ENCODE measurements at regions not wholly inside any gene's neighbourhood (a gene's known extent, or its start where the extent isn't known, plus 50 kb on each side); places are given as distances from the start of the nearest gene placed in this dataset.
A peak's percentile ranks its signal among the peaks of the same experiment; 100 is the strongest.
"Not testable (repeated sequence)": the region's sequence is repeated elsewhere in the genome, so short reads cannot be mapped to it uniquely, and the experiment has no call there.

DNA sequence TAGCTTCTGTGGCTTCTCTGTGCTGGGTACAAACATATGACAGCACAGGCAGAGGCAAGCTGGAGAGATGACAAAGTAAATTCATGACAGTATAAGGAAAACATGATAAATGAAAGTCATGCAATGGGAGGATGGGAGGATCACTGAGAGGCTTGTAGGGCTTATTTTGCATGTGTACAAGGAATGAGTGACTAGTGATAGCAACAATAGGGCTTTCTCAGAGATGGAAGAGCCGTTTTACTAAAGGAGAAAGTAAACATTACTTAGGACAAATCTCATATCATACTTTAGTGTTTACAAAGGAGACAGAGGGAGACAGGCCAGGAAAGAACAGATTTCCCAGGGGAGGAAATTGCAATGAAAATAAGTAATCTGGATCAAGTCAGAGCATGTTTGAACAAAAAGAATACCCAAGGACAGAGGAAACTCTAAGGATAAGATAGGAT, 82.5 kb upstream of the RBMS1 start:
- no peaks in the 10 kb centered on the region for H3K27me3 ChIP-seq
- H3K4me1 ChIP-seq: peaks cover 0 to 16% (median 5%) of the 10 kb centered on the region in 3 donors
- H3K4me3 ChIP-seq: no peak overlapping the region
- H3K27ac ChIP-seq: peak overlapping the region in 3 of 4 donors; percentile 13 to 38 (median 25)
- H3K36me3 ChIP-seq: no peaks in the 10 kb centered on the region
- 16 to 29% methylated on average over 1 of the region's 1 CpG for WGBS, 2 donors
- H3K9me3 ChIP-seq: peaks cover 0 to 9% (median 0%) of the 10 kb centered on the region in 3 donors
- intact Hi-C loops (cut with DNase I): no loop called here
- TF ChIP-seq, protein P1, sequence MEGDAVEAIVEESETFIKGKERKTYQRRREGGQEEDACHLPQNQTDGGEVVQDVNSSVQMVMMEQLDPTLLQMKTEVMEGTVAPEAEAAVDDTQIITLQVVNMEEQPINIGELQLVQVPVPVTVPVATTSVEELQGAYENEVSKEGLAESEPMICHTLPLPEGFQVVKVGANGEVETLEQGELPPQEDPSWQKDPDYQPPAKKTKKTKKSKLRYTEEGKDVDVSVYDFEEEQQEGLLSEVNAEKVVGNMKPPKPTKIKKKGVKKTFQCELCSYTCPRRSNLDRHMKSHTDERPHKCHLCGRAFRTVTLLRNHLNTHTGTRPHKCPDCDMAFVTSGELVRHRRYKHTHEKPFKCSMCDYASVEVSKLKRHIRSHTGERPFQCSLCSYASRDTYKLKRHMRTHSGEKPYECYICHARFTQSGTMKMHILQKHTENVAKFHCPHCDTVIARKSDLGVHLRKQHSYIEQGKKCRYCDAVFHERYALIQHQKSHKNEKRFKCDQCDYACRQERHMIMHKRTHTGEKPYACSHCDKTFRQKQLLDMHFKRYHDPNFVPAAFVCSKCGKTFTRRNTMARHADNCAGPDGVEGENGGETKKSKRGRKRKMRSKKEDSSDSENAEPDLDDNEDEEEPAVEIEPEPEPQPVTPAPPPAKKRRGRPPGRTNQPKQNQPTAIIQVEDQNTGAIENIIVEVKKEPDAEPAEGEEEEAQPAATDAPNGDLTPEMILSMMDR (IDR thresholded peaks at IDR 0.05): no peak
- TF ChIP-seq POLR2A (IDR thresholded peaks at IDR 0.05): no peak
- no peak for DNase-seq

DNA sequence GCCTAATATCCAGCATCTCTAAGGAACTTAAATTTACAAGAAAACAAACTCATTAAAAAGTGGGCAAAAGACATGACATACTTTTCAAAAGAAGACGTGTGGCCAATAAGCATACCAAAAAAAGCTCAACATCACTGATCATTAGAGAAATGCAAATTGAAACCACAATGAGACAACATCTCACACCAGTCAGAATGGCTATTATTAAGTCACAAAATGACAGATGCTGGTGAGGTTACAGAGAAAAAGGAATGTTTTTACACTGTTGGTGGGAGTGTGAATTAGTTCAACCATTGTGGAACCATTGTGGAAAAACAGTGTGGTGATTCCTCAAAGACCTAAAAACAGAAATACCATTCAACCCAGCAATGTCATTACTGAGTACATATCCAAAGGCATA, 83.5 kb upstream of the RBMS1 start:
- H3K36me3 ChIP-seq; intact Hi-C loops (cut with DNase I); DNase-seq: not testable (repeated sequence)

DNA sequence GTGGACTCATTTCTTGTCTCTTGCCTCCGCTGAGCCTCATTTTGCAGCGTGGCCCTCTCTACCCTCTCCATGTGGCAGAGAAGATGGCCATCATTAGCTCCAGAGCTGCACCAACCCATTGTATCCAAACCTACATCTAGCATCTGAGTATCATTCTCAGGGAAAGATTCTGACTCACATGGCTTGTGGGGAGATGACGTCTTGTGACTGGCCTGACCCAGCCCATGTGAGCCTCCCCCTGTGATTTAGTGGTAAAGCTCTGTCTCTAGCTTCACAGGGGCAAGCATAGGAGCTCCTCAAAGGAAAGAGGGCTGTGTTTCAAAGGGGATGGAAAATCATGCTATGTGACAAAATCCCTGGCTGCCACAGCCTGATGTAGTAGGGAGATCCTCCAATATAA, 87.4 kb upstream of the RBMS1 start:
- H3K4me1 ChIP-seq: peaks cover 5 to 18% (median 10%) of the 10 kb centered on the region in 3 donors
- no peak for TF ChIP-seq POLR2A (IDR thresholded peaks at IDR 0.05)
- TF ChIP-seq, protein P1 (IDR thresholded peaks at IDR 0.05): no peak
- H3K9me3 ChIP-seq: no peaks in the 10 kb centered on the region
- H3K36me3 ChIP-seq: no peaks in the 10 kb centered on the region
- H3K27me3 ChIP-seq: no peaks in the 10 kb centered on the region
- no peak overlapping the region for H3K27ac ChIP-seq
- intact Hi-C loops (cut with DNase I): no loop called here
- no peak for DNase-seq
- 89 to 90% methylated on average over 3 of the region's 3 CpGs for WGBS, 2 donors
- H3K4me3 ChIP-seq: no peak overlapping the region

More for the DNA sequence above, 83.5 kb upstream of the RBMS1 start:
- H3K9me3 ChIP-seq, H3K27me3 ChIP-seq, H3K4me3 ChIP-seq, H3K27ac ChIP-seq: not testable (repeated sequence)
- 43 to 68% methylated on average over 1 of the region's 1 CpG for WGBS, 2 donors
- H3K4me1 ChIP-seq: peaks cover 0 to 16% (median 5%) of the 10 kb centered on the region in 3 donors

DNA sequence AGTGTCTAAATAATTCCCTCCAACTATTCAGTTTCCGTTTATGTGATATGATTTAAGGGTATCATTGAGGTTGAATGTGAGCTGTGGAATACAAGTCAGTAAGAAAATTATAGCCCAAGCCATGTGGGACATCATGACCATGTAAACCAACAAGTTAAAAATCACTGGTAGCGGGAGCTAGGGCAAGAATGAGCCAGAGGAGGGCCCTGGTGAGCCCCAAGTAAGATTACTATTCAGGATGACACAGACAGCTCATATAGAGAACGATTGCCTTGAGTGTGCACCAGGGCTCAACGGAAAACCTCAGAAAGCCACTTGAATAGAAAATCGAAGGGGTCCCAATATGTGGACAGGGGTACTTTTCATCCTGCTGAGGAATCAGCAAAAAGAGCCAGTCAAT, 87.8 kb upstream of the RBMS1 start:
- H3K4me3 ChIP-seq: no peak overlapping the region
- H3K9me3 ChIP-seq: no peaks in the 10 kb centered on the region
- H3K4me1 ChIP-seq: peaks cover 5 to 14% (median 8%) of the 10 kb centered on the region in 3 donors
- no peak for DNase-seq
- intact Hi-C loops (cut with DNase I): no loop called here
- no peaks in the 10 kb centered on the region for H3K27me3 ChIP-seq
- TF ChIP-seq, protein P1 (IDR thresholded peaks at IDR 0.05): no peak
- TF ChIP-seq POLR2A (IDR thresholded peaks at IDR 0.05): no peak
- WGBS, 2 donors: 88% methylated on average over 5 of the region's 5 CpGs
- H3K36me3 ChIP-seq: no peaks in the 10 kb centered on the region
- H3K27ac ChIP-seq: no peak overlapping the region

DNA sequence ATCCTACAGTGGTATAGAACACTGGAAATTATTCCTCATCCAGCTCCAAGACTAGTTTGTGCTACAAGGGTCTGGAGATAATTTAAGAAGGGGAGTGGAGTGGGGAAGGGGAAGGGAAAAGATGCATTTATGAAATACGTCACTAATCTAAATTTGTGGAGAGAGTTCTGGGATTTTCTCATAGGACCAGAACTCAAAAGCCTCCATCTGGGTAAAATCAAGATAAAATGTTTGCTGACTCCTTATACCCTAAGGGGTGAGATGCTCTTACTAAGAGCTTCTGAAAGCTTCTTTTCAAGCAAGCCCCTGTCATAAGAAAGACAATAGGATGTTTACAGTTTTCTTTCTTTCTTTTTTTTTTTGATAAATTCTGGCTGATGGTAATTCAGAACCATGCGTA, 88.5 kb upstream of the RBMS1 start:
- no peak overlapping the region for H3K4me3 ChIP-seq
- no peaks in the 10 kb centered on the region for H3K9me3 ChIP-seq
- peaks cover 5 to 12% (median 8%) of the 10 kb centered on the region in 3 donors for H3K4me1 ChIP-seq
- no peak for TF ChIP-seq POLR2A (IDR thresholded peaks at IDR 0.05)
- TF ChIP-seq, protein P1 (IDR thresholded peaks at IDR 0.05): no peak
- H3K27me3 ChIP-seq: no peaks in the 10 kb centered on the region
- intact Hi-C loops (cut with DNase I): no loop called here
- H3K27ac ChIP-seq: no peak overlapping the region
- DNase-seq: no peak
- WGBS, 2 donors: 74 to 75% methylated on average over 2 of the region's 2 CpGs
- no peaks in the 10 kb centered on the region for H3K36me3 ChIP-seq

Data from esophagus squamous epithelium (tissue), 5 donors.